Lung (tissue), 11 donors: ENCODE measurements at regions not wholly inside any gene's neighbourhood (a gene's known extent, or its start where the extent isn't known, plus 50 kb on each side); places are given as distances from the start of the nearest gene placed in this dataset.

Experiments
- ATAC-seq: fragments of 200-7000 bp; cut with Tn5 transposase; one replicate; pipeline ENCODE4 v1.9.1; 2020; ENCODE audit warnings: moderate number of reproducible peaks; ENCODE audit not compliant: insufficient read depth, low FRiP score
- DNase-seq, 3 donors: peaks; one replicate each; pipeline ENCODE4 v3.0.0-alpha.2; 2013 to 2017
- H3K27ac ChIP-seq, 2 donors: one replicate each; pipeline ENCODE4 v1.5.1; 2013; ENCODE audit warnings: mild to moderate bottlenecking in 2 of 2, moderate library complexity in 2 of 2, control low read depth in 1 of 2, inconsistent platforms in 1 of 2, low read depth in 1 of 2, low read length in 1 of 2
- H3K27me3 ChIP-seq, 3 donors: one replicate each; pipeline ENCODE4 v1.5.1; 2013; ENCODE audit warnings: low read length in 2 of 3; ENCODE audit not compliant: control insufficient read depth in 3 of 3, insufficient read depth in 3 of 3
- H3K36me3 ChIP-seq, 4 donors: one replicate each; pipeline ENCODE4 v1.5.1; 2013; ENCODE audit warnings: low read length in 4 of 4, mild to moderate bottlenecking in 1 of 4, moderate library complexity in 1 of 4; ENCODE audit not compliant: control insufficient read depth in 4 of 4, insufficient read depth in 4 of 4
- H3K4me1 ChIP-seq, 5 donors: one replicate each; pipeline ENCODE4 v1.5.1; 2013; ENCODE audit warnings: low read length in 5 of 5, mild to moderate bottlenecking in 2 of 5, moderate library complexity in 1 of 5; ENCODE audit not compliant: control insufficient read depth in 5 of 5, insufficient read depth in 5 of 5
- H3K4me3 ChIP-seq: one replicate; pipeline ENCODE4 v1.5.1; 2013; ENCODE audit warnings: mild to moderate bottlenecking, control low read depth, moderate library complexity
- H3K9ac ChIP-seq, 2 donors: one replicate each; pipeline ENCODE4 v1.5.1; 2013; ENCODE audit warnings: low read length in 2 of 2, control low read depth in 1 of 2; ENCODE audit not compliant: insufficient read depth in 1 of 2
- H3K9me3 ChIP-seq, 4 donors: one replicate each; pipeline ENCODE4 v1.5.1; 2013; ENCODE audit warnings: low read length in 3 of 4, mild to moderate bottlenecking in 1 of 4, moderate library complexity in 1 of 4; ENCODE audit not compliant: control insufficient read depth in 4 of 4, insufficient read depth in 3 of 4
- WGBS, 2 donors: extraction: QIAGEN DNeasy Blood & Tissue Kit; methylation state at CpG; one replicate each; pipeline ENCODE4 v1.1.7; 2013; 5-methylcytosine and 5-hydroxymethylcytosine counted together
- TF ChIP-seq, protein P1 (sequence below): IDR thresholded peaks from 2 replicates; pipeline ENCODE4 v1.5.1; 2012; ENCODE audit warnings: mild to moderate bottlenecking; ENCODE audit errors: control extremely low read depth, extremely low read depth
- donor health status: control.
- donor health status: control.
- donor health status: Bipolar disorder and iron deficiency.
- donor health status: healthy.
- donor health status: DM: yes; HTN: yes; CAD: no.

GRCh38 chr16:8113843-8114242 is 476.5 kb downstream of the TMEM114 start:
- H3K27me3 ChIP-seq = no peaks in the 10 kb centered on the region
- ATAC-seq (no peak), DNase-seq (no peak)
- 67 to 74% methylated on average over 3 of the region's 3 CpGs for WGBS, 2 donors
- no peak overlapping the region for H3K9ac ChIP-seq
- no peak overlapping the region for H3K27ac ChIP-seq
- no peak overlapping the region for H3K4me3 ChIP-seq
- H3K4me1 ChIP-seq = no peaks in the 10 kb centered on the region
- TF ChIP-seq, protein P1, sequence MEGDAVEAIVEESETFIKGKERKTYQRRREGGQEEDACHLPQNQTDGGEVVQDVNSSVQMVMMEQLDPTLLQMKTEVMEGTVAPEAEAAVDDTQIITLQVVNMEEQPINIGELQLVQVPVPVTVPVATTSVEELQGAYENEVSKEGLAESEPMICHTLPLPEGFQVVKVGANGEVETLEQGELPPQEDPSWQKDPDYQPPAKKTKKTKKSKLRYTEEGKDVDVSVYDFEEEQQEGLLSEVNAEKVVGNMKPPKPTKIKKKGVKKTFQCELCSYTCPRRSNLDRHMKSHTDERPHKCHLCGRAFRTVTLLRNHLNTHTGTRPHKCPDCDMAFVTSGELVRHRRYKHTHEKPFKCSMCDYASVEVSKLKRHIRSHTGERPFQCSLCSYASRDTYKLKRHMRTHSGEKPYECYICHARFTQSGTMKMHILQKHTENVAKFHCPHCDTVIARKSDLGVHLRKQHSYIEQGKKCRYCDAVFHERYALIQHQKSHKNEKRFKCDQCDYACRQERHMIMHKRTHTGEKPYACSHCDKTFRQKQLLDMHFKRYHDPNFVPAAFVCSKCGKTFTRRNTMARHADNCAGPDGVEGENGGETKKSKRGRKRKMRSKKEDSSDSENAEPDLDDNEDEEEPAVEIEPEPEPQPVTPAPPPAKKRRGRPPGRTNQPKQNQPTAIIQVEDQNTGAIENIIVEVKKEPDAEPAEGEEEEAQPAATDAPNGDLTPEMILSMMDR = no peak
- no peaks in the 10 kb centered on the region for H3K36me3 ChIP-seq
- H3K9me3 ChIP-seq = peaks cover 0 to 6% (median 0%) of the 10 kb centered on the region in 4 donors

DNA sequence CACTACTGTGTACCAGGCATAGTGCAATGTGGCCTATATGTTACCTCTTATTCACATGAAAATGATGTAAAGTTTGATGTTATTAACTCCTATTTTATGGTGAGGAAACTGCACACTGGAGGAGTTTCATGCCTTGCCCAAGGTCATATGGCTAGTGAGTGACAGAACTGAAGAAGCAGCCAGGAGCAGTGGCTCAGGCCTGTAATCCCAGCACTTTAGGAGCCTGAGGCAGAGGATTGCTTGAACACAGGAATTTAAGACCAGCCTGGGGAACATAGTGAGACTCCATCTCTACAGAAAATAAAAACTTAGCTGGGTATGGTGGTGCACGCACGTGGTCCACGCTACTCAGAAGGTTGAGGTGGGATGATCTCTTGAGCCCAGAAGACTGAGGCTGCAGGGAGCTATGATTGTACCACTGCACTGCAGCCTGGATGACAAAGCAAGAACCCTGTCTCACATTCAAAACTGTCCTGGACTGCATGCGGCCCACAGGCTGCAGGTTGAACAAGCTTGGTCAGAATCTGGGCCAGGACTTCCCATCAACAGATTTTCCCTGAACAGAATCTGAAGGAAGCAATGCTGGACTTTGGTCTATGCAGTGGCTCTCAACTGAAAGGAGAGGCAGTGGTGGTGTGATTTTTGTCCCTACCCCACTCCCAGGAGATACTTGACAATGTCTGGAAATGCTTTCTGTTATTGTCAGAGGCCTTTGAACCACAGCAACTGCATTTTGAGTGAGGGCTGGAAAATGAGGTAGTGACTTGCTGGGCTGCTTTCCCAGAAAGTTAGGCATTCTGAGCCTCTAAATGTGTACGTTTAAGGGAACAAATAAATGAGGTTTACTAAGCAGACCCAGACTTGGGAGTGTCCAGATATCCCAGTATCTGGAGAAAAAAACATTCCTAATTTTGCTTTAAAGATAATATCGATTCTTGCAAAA is 479.5 kb downstream of the TMEM114 start:
- ATAC-seq = no peak
- TF ChIP-seq, protein P1 = no peak
- no peaks in the 10 kb centered on the region for H3K27me3 ChIP-seq
- no peaks in the 10 kb centered on the region for H3K4me1 ChIP-seq
- DNase-seq = no peak
- H3K9me3 ChIP-seq = peaks cover 0 to 9% (median 0%) of the 10 kb centered on the region in 4 donors
- no peaks in the 10 kb centered on the region for H3K36me3 ChIP-seq
- no peak overlapping the region for H3K27ac ChIP-seq
- no peak overlapping the region for H3K4me3 ChIP-seq
- WGBS, 2 donors = 88% methylated on average over 6 of the region's 6 CpGs
- H3K9ac ChIP-seq = no peak overlapping the region

- Histone ChIP-seq H3K27ac (no peak overlapping the region), H3K36me3 (no peaks in the 10 kb centered on the region), H3K9me3 (peaks cover 0 to 9% (median 0%) of the 10 kb centered on the region in 4 donors), H3K4me1 (no peaks in the 10 kb centered on the region), H3K4me3 (no peak overlapping the region), H3K27me3 (no peaks in the 10 kb centered on the region), H3K9ac (no peak overlapping the region)
- DNase-seq (no peak), ATAC-seq (no peak)
- TF ChIP-seq, protein P1 = no peak
- WGBS, 2 donors = 73 to 81% methylated on average over 18 of the region's 18 CpGs
These were observed 480.6 kb downstream of the TMEM114 start for GRCh38 chr16:8109510-8110369.
